Type B pancreatic cell (in vitro differentiated cells): ENCODE measurements at regions not wholly inside any gene's neighbourhood (a gene's known extent, or its start where the extent isn't known, plus 50 kb on each side); places are given as distances from the start of the nearest gene placed in this dataset.

ENCODE experiments used
- DNase-seq: peaks from one replicate; pipeline ENCODE4 v3.0.0; 2021; ENCODE audit warnings: mixed read lengths; ENCODE audit not compliant: unreplicated experiment; ENCODE audit errors: extremely low spot score
- H3K27ac Mint-ChIP-seq: 2 replicates; pipeline ENCODE4 v1.8.0; 2021; ENCODE audit warnings: mild to moderate bottlenecking, mixed read lengths
- H3K27me3 Mint-ChIP-seq: 2 replicates; pipeline ENCODE4 v1.8.0; 2021; ENCODE audit warnings: mixed read lengths
- H3K36me3 Mint-ChIP-seq: 2 replicates; pipeline ENCODE4 v1.8.0; 2021; ENCODE audit warnings: mixed read lengths
- H3K4me1 Mint-ChIP-seq: one replicate; pipeline ENCODE4 v1.8.0; 2021; ENCODE audit warnings: mixed read lengths; ENCODE audit not compliant: unreplicated experiment
- H3K4me3 Mint-ChIP-seq: 2 replicates; pipeline ENCODE4 v1.8.0; 2021; ENCODE audit warnings: mild to moderate bottlenecking, mixed read lengths
- H3K9me3 Mint-ChIP-seq: 2 replicates; pipeline ENCODE4 v1.8.0; 2021; ENCODE audit warnings: mixed read lengths
- TF ChIP-seq, protein P1 (sequence below): fragments of 200-600 bp; sonication (generic); conservative IDR thresholded peaks from 2 replicates; pipeline ENCODE4 v1.5.0; 2021; ENCODE audit warnings: antibody characterized with exemption, mild to moderate bottlenecking

DNA sequence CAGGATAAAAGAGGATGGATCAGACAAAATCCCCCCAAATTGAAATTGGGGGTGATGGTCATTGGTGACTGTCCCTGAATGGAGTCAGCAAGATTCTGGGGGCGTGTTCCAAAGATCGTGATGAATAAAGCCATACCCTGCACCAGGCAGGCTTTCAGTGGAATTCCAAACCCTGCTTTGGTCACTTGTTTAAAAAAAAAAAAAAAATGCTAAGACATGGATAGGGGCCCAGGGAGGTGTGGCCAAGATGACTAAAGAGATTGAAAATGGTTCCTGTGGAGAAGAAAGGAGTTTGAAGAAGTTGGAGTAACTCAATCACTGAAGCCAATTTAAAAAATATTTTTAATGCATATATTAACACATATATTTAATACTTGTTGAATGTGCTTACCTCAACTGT is 161.4 kb upstream of the KCNG1 start:
- H3K27me3 Mint-ChIP-seq: no peaks in the 10 kb centered on the region
- no peak for DNase-seq
- no peak overlapping the region for H3K27ac Mint-ChIP-seq
- peaks cover 44% of the 10 kb centered on the region for H3K4me1 Mint-ChIP-seq
- H3K9me3 Mint-ChIP-seq: no peaks in the 10 kb centered on the region
- H3K36me3 Mint-ChIP-seq: no peaks in the 10 kb centered on the region
- TF ChIP-seq, protein P1, sequence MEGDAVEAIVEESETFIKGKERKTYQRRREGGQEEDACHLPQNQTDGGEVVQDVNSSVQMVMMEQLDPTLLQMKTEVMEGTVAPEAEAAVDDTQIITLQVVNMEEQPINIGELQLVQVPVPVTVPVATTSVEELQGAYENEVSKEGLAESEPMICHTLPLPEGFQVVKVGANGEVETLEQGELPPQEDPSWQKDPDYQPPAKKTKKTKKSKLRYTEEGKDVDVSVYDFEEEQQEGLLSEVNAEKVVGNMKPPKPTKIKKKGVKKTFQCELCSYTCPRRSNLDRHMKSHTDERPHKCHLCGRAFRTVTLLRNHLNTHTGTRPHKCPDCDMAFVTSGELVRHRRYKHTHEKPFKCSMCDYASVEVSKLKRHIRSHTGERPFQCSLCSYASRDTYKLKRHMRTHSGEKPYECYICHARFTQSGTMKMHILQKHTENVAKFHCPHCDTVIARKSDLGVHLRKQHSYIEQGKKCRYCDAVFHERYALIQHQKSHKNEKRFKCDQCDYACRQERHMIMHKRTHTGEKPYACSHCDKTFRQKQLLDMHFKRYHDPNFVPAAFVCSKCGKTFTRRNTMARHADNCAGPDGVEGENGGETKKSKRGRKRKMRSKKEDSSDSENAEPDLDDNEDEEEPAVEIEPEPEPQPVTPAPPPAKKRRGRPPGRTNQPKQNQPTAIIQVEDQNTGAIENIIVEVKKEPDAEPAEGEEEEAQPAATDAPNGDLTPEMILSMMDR: no peak
- H3K4me3 Mint-ChIP-seq: no peak overlapping the region

DNA sequence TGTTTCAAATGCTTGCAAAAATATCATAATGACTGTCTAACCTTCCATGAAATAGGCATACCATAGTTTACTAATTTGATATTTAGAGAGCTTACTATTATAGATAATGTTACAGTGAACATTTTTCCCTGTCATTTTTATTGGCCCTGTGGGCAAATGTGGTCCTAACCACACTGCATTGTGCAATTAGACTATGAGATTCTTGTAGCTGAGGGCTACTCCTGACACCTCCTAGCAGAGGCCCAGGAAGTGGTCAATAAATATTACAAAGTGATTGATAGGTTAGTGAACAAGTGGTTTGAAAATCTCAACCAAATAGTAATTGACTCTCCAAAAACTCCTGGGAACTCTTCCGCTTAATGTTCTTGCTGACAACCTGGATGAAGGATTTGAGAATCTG is 160.5 kb upstream of the KCNG1 start:
- Mint-ChIP-seq H3K4me3 (no peak overlapping the region), H3K4me1 (peaks cover 44% of the 10 kb centered on the region), H3K27ac (no peak overlapping the region), H3K9me3 (no peaks in the 10 kb centered on the region), H3K27me3 (peaks cover 3% of the 10 kb centered on the region), H3K36me3 (no peaks in the 10 kb centered on the region)
- DNase-seq: no peak
- TF ChIP-seq, protein P1: no peak

DNA sequence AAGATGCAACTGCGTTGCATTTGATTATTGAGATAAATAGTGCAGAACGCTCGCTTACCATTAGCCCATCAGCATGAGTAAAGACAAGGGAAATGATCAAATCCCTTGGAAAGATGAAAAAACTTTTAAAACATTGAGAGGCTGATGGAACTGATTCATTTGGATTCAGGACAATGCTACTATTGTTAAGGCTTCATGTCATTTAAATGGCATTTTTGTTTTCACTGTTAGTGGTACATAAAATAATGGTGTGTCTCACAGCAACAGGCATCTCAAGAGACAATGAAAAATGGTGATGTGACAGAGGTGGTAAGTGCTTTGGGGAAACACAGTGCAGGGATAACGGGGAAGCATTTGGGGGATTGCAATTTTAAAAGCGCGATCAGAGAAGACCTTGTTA is 159.7 kb upstream of the KCNG1 start:
- TF ChIP-seq, protein P1: no peak
- no peak for DNase-seq
- Mint-ChIP-seq H3K36me3 (no peaks in the 10 kb centered on the region), H3K27ac (no peak overlapping the region), H3K4me1 (peaks cover 37% of the 10 kb centered on the region), H3K9me3 (no peaks in the 10 kb centered on the region), H3K4me3 (no peak overlapping the region), H3K27me3 (peaks cover 3% of the 10 kb centered on the region)

DNA sequence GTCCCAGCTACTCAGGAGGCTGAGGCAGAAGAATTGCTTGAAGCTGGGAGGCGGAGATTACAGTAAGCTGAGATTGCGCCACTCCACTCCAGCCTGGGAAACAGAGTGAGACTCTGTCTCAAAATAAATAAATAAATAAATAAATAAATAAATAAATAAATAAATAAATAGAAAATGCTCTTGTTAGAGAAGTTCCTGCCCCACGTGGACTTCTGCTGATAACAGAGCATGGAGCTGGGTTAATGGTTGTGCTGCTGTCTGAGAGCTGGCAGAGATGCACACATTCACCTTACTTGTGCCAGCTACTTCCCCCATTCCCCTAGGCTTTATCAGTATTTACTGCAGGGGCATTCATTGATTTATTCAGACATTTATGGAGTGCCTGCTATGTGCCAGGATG is 155.2 kb upstream of the KCNG1 start:
- no peak for DNase-seq
- peaks cover 16% of the 10 kb centered on the region for H3K4me1 Mint-ChIP-seq
- H3K36me3 Mint-ChIP-seq: no peaks in the 10 kb centered on the region
- TF ChIP-seq, protein P1: no peak
- peaks cover 5% of the 10 kb centered on the region for H3K27me3 Mint-ChIP-seq
- no peak overlapping the region for H3K4me3 Mint-ChIP-seq
- no peak overlapping the region for H3K27ac Mint-ChIP-seq
- H3K9me3 Mint-ChIP-seq: no peaks in the 10 kb centered on the region

DNA sequence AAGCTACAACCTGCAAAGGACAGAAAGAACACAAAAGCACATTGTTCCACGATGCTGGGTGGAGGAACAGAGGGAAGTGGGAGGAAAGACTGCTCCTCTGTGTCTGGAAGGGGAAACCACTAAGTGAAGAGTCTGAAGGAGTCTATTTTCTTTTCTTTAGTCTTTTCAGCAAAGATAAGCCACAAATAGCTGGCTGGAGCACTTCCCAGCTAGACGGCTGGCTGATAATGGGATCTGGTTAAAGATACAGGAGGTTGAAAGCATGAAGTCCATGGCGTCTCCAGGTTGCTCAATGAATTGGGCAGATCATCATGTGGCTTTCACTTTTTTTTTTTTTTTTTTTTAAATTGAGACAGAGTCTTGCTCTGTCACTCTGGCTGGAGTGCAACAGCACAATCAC is 154.0 kb upstream of the KCNG1 start:
- TF ChIP-seq, protein P1: no peak
- DNase-seq: no peak
- H3K4me3 Mint-ChIP-seq: no peak overlapping the region
- H3K27me3 Mint-ChIP-seq: peaks cover 5% of the 10 kb centered on the region
- H3K9me3 Mint-ChIP-seq: no peaks in the 10 kb centered on the region
- H3K27ac Mint-ChIP-seq: no peak overlapping the region
- H3K4me1 Mint-ChIP-seq: peaks cover 6% of the 10 kb centered on the region
- H3K36me3 Mint-ChIP-seq: no peaks in the 10 kb centered on the region

DNA sequence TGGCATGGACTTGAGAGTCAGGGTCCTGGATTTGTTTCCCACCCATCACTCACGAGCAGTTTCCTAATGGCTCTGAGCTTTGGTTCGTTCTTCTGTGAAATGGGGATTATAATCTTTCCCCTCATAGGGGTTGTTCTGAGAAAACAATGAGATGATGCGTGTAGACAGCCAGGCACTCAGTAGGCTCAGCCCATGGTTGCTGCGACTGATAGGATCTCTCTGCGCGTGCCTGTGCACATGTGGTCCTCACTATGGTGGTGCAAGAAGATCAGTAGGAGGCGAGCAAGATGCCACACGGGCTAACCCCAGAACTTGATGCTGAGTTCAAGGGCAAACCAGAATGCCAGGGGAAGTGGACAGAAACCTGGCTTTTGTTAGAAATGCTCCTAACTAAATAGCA is 153.5 kb upstream of the KCNG1 start:
- DNase-seq: no peak
- Mint-ChIP-seq H3K27ac (no peak overlapping the region), H3K9me3 (no peaks in the 10 kb centered on the region), H3K4me3 (no peak overlapping the region), H3K4me1 (peaks cover 6% of the 10 kb centered on the region), H3K36me3 (no peaks in the 10 kb centered on the region), H3K27me3 (peaks cover 5% of the 10 kb centered on the region)
- TF ChIP-seq, protein P1: no peak
